OCI-LY7 (cell line): ENCODE measurements at regions not wholly inside any gene's neighbourhood (a gene's known extent, or its start where the extent isn't known, plus 50 kb on each side); places are given as distances from the start of the nearest gene placed in this dataset.

ENCODE experiments used
- CTCF ChIP-seq: fragments of 200-600 bp; sonication (generic); conservative IDR thresholded peaks from 2 replicates; pipeline ENCODE4 v1.5.1; 2014; ENCODE audit warnings: mild to moderate bottlenecking, antibody characterized with exemption, low read length, moderate library complexity, mixed read lengths
- EZH2phosphoT487 ChIP-seq: fragments of 200-600 bp; sonication (generic); IDR thresholded peaks from 2 replicates; pipeline ENCODE4 v1.6.1; 2018; ENCODE audit warnings: low read depth, borderline replicate concordance, mild to moderate bottlenecking, mixed run types, antibody characterized with exemption, low read length, moderate library complexity, mixed read lengths

GRCh38 chr6:112450663-112451062 is 103.5 kb downstream of the RFPL4B start:
- TF ChIP-seq CTCF = no peak
- TF ChIP-seq EZH2phosphoT487 = no peak
